ENCODE measurements at regions not wholly inside any gene's neighbourhood (a gene's known extent, or its start where the extent isn't known, plus 50 kb on each side); places are given as distances from the start of the nearest gene placed in this dataset.

DNA sequence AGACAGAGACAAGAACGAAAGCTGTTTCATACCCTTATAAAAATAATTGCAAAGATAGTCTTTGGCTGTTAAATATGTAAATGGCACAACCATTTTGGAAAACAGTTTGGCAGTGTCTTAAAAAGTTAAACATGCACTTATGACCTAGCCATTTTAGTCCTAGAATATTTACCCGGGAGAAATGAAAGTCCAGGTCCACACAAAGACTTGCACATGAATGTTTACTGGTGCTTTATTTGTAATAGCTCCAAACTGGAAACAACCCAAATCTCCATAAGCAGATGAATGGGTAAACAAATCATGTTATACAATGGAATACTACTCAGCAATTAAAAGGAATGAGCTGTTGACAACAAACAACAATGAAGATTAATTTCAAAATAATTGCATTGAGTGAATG is 380.4 kb downstream of the ETNK1 start:
- H2AK5ac ChIP-seq (ENCODE audit: low read length, severe bottlenecking), result no peak overlapping the region
- WGBS, result no CpG with 5 or more reads among the region's 2 CpGs

DNA sequence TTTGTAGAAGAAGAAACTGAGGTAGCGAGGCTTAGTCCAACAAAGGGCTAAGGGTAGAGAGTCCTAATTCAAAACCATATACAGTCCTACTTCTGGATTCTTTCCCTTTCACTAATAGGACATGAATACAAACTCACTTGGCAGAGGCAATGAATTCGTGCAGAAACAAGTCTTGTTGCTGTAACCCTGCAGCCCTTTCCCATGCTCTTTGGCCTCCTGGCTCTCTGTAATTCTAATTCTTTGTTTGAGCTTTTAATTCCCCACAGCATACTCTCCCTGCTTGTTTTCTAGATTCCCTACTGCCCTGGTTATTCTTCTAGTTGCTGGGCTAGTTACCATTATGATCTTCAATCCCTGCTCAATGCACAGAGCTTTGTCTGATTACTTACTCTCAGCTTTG is 381.4 kb downstream of the ETNK1 start:
- Histone ChIP-seq H3K27ac (ENCODE audit: low read length, poor library complexity, severe bottlenecking) (no peak overlapping the region), H3K4ac (ENCODE audit: low read depth in 1 of 2, low read length in 2 of 2) (no peak overlapping the region), H3K23ac (ENCODE audit: low read length in 2 of 2) (no peak overlapping the region), H2BK120ac (ENCODE audit: low read depth, low read length) (no peak overlapping the region), H2AK5ac (ENCODE audit: low read length, severe bottlenecking) (no peak overlapping the region), H3K4me1 (ENCODE audit: control insufficient read depth, insufficient read depth, low read depth, low read length) (no peaks in the 10 kb centered on the region), H2AFZ (ENCODE audit: low read depth, low read length) (no peak overlapping the region), H3K18ac (ENCODE audit: low read depth in 1 of 2, low read length in 2 of 2) (no peak overlapping the region), H3K79me1 (replicated peaks; ENCODE audit: low read length, poor library complexity, severe bottlenecking) (no peaks in the 10 kb centered on the region), H4K91ac (ENCODE audit: low read length) (no peak overlapping the region), H3K4me3 (ENCODE audit: insufficient read depth in 1 of 2, low read depth in 1 of 2, low read length in 2 of 2) (no peak overlapping the region), H4K8ac (ENCODE audit: low read length) (no peak overlapping the region), H2BK12ac (ENCODE audit: low read length in 2 of 2) (no peak overlapping the region), H3K27me3 (ENCODE audit: control insufficient read depth in 1 of 2, insufficient read depth in 1 of 2, low read length in 2 of 2) (peaks cover 0 to 5% of the 10 kb centered on the region in 2 experiments), H2BK5ac (ENCODE audit: low read depth, low read length, poor library complexity, severe bottlenecking) (no peak overlapping the region), H3K9me3 (ENCODE audit: control insufficient read depth, low read length) (no peaks in the 10 kb centered on the region), H3K4me2 (ENCODE audit: low read length, poor library complexity, severe bottlenecking) (no peak overlapping the region), H3K9ac (ENCODE audit: low read length) (no peak overlapping the region), H3K36me3 (ENCODE audit: control insufficient read depth in 1 of 2, insufficient read depth in 2 of 2, low read depth in 1 of 2, low read length in 2 of 2) (no peaks in the 10 kb centered on the region), H3K14ac (ENCODE audit: low read length in 2 of 2) (no peak overlapping the region), H2BK15ac (ENCODE audit: low read depth, poor library complexity, severe bottlenecking) (no peak overlapping the region)
- no peak for DNase-seq
- WGBS, result 62% methylated on average over 2 of the region's 2 CpGs

More for the DNA sequence above, 380.4 kb downstream of the ETNK1 start:
- H2AFZ ChIP-seq (ENCODE audit: low read depth, low read length), result no peak overlapping the region
- peaks cover 0 to 5% of the 10 kb centered on the region in 2 experiments for H3K27me3 ChIP-seq (ENCODE audit: control insufficient read depth in 1 of 2, insufficient read depth in 1 of 2, low read length in 2 of 2)
- H2BK15ac ChIP-seq (ENCODE audit: low read depth, poor library complexity, severe bottlenecking), result no peak overlapping the region
- no peak overlapping the region for H3K23ac ChIP-seq (ENCODE audit: low read length in 2 of 2)
- DNase-seq, result no peak
- H2BK5ac ChIP-seq (ENCODE audit: low read depth, low read length, poor library complexity, severe bottlenecking), result no peak overlapping the region
- H3K9ac ChIP-seq (ENCODE audit: low read length), result no peak overlapping the region
- H2BK12ac ChIP-seq (ENCODE audit: low read length in 2 of 2), result no peak overlapping the region
- H2BK120ac ChIP-seq (ENCODE audit: low read depth, low read length), result no peak overlapping the region
- H3K27ac ChIP-seq (ENCODE audit: low read length, poor library complexity, severe bottlenecking), result no peak overlapping the region
- no peaks in the 10 kb centered on the region for H3K79me1 ChIP-seq (replicated peaks; ENCODE audit: low read length, poor library complexity, severe bottlenecking)
- no peak overlapping the region for H3K4me2 ChIP-seq (ENCODE audit: low read length, poor library complexity, severe bottlenecking)
- H3K18ac ChIP-seq (ENCODE audit: low read depth in 1 of 2, low read length in 2 of 2), result no peak overlapping the region
- H3K36me3 ChIP-seq (ENCODE audit: control insufficient read depth in 1 of 2, insufficient read depth in 2 of 2, low read depth in 1 of 2, low read length in 2 of 2), result no peaks in the 10 kb centered on the region
- no peak overlapping the region for H3K4ac ChIP-seq (ENCODE audit: low read depth in 1 of 2, low read length in 2 of 2)
- no peak overlapping the region for H4K8ac ChIP-seq (ENCODE audit: low read length)
- no peak overlapping the region for H3K4me3 ChIP-seq (ENCODE audit: insufficient read depth in 1 of 2, low read depth in 1 of 2, low read length in 2 of 2)
- no peaks in the 10 kb centered on the region for H3K4me1 ChIP-seq (ENCODE audit: control insufficient read depth, insufficient read depth, low read depth, low read length)
- no peak overlapping the region for H3K14ac ChIP-seq (ENCODE audit: low read length in 2 of 2)
- no peak overlapping the region for H4K91ac ChIP-seq (ENCODE audit: low read length)
- no peaks in the 10 kb centered on the region for H3K9me3 ChIP-seq (ENCODE audit: control insufficient read depth, low read length)

DNA sequence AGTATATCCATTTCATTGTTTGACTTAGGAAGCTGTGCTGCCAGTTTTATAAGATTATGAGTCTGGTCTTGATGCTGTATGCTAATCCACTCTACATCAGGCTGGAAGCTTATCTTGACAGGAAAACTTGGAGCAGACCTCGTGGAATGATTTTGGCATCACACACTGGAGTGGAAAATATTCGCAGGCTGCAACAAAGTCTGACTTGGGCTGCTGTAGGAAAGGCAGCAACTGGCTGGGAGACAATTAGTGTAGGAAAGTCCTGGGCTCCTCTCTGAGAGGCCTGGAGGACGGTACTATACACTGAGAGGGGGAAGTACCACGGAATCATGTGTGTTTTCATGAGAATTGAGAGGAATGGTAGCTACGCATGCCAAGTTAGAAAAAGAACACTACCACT is 383.7 kb downstream of the ETNK1 start:
- no peak overlapping the region for H2AFZ ChIP-seq (ENCODE audit: low read depth, low read length)
- H3K4ac ChIP-seq (ENCODE audit: low read depth in 1 of 2, low read length in 2 of 2), result no peak overlapping the region
- H3K4me2 ChIP-seq (ENCODE audit: low read length, poor library complexity, severe bottlenecking), result no peak overlapping the region
- H2BK15ac ChIP-seq (ENCODE audit: low read depth, poor library complexity, severe bottlenecking), result no peak overlapping the region
- H4K91ac ChIP-seq (ENCODE audit: low read length), result no peak overlapping the region
- no peak for DNase-seq
- no peak overlapping the region for H4K8ac ChIP-seq (ENCODE audit: low read length)
- no peak overlapping the region for H2AK5ac ChIP-seq (ENCODE audit: low read length, severe bottlenecking)
- no peak overlapping the region for H2BK12ac ChIP-seq (ENCODE audit: low read length in 2 of 2)
- H3K14ac ChIP-seq (ENCODE audit: low read length in 2 of 2), result no peak overlapping the region
- H3K27me3 ChIP-seq (ENCODE audit: control insufficient read depth in 1 of 2, insufficient read depth in 1 of 2, low read length in 2 of 2), result no peaks in the 10 kb centered on the region
- no peak overlapping the region for H3K27ac ChIP-seq (ENCODE audit: low read length, poor library complexity, severe bottlenecking)
- 75% methylated on average over 5 of the region's 5 CpGs for WGBS
- H3K36me3 ChIP-seq (ENCODE audit: control insufficient read depth in 1 of 2, insufficient read depth in 2 of 2, low read depth in 1 of 2, low read length in 2 of 2), result no peaks in the 10 kb centered on the region
- H3K18ac ChIP-seq (ENCODE audit: low read depth in 1 of 2, low read length in 2 of 2), result no peak overlapping the region
- H3K9ac ChIP-seq (ENCODE audit: low read length), result no peak overlapping the region
- H2BK5ac ChIP-seq (ENCODE audit: low read depth, low read length, poor library complexity, severe bottlenecking), result no peak overlapping the region
- no peaks in the 10 kb centered on the region for H3K4me1 ChIP-seq (ENCODE audit: control insufficient read depth, insufficient read depth, low read depth, low read length)
- no peaks in the 10 kb centered on the region for H3K79me1 ChIP-seq (replicated peaks; ENCODE audit: low read length, poor library complexity, severe bottlenecking)
- peaks cover 6% of the 10 kb centered on the region for H3K9me3 ChIP-seq (ENCODE audit: control insufficient read depth, low read length)
- no peak overlapping the region for H2BK120ac ChIP-seq (ENCODE audit: low read depth, low read length)
- no peak overlapping the region for H3K23ac ChIP-seq (ENCODE audit: low read length in 2 of 2)
- H3K4me3 ChIP-seq (ENCODE audit: insufficient read depth in 1 of 2, low read depth in 1 of 2, low read length in 2 of 2), result no peak overlapping the region

DNA sequence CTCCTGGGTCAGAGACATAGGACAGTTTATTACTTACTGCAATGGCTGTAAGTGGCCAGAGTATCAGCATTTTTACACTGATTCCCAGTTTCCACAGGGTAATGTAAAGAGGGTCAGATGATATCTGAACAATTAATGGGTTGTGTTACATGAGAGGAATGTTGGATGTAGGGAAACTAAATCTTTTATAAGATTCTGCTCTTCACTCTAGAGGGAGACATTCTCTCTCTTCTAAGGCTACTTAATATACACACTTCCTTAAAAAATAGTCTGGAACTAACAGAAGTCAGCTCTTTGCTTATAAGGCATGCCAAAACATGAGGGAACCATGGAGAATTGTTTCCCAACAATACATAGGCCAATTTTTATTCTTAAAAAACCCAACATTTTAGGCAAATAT is 389.8 kb downstream of the ETNK1 start:
- no peak overlapping the region for H3K23ac ChIP-seq (ENCODE audit: low read length in 2 of 2)
- H4K91ac ChIP-seq (ENCODE audit: low read length), result no peak overlapping the region
- H3K9me3 ChIP-seq (ENCODE audit: control insufficient read depth, low read length), result peaks cover 6% of the 10 kb centered on the region
- no peaks in the 10 kb centered on the region for H3K4me1 ChIP-seq (ENCODE audit: control insufficient read depth, insufficient read depth, low read depth, low read length)
- H3K36me3 ChIP-seq (ENCODE audit: control insufficient read depth in 1 of 2, insufficient read depth in 2 of 2, low read depth in 1 of 2, low read length in 2 of 2), result no peaks in the 10 kb centered on the region
- H3K27ac ChIP-seq (ENCODE audit: low read length, poor library complexity, severe bottlenecking), result no peak overlapping the region
- no peak overlapping the region for H3K4me3 ChIP-seq (ENCODE audit: insufficient read depth in 1 of 2, low read depth in 1 of 2, low read length in 2 of 2)
- no peaks in the 10 kb centered on the region for H3K27me3 ChIP-seq (ENCODE audit: control insufficient read depth in 1 of 2, insufficient read depth in 1 of 2, low read length in 2 of 2)
- no peak overlapping the region for H2BK120ac ChIP-seq (ENCODE audit: low read depth, low read length)
- no peak for DNase-seq
- H3K18ac ChIP-seq (ENCODE audit: low read depth in 1 of 2, low read length in 2 of 2), result no peak overlapping the region
- no peak overlapping the region for H2BK15ac ChIP-seq (ENCODE audit: low read depth, poor library complexity, severe bottlenecking)
- H3K4ac ChIP-seq (ENCODE audit: low read depth in 1 of 2, low read length in 2 of 2), result no peak overlapping the region
- no peak overlapping the region for H4K8ac ChIP-seq (ENCODE audit: low read length)
- no peak overlapping the region for H2AFZ ChIP-seq (ENCODE audit: low read depth, low read length)
- no peak overlapping the region for H2BK5ac ChIP-seq (ENCODE audit: low read depth, low read length, poor library complexity, severe bottlenecking)
- no peak overlapping the region for H3K14ac ChIP-seq (ENCODE audit: low read length in 2 of 2)
- H3K79me1 ChIP-seq (replicated peaks; ENCODE audit: low read length, poor library complexity, severe bottlenecking), result no peaks in the 10 kb centered on the region
- H2AK5ac ChIP-seq (ENCODE audit: low read length, severe bottlenecking), result no peak overlapping the region
- no peak overlapping the region for H3K9ac ChIP-seq (ENCODE audit: low read length)
- no peak overlapping the region for H2BK12ac ChIP-seq (ENCODE audit: low read length in 2 of 2)
- H3K4me2 ChIP-seq (ENCODE audit: low read length, poor library complexity, severe bottlenecking), result no peak overlapping the region

Data from mesenchymal stem cell (in vitro differentiated cells and primary cell).